Activated CD4-positive, alpha-beta T cell treated with anti-CD3 and anti-CD28 coated beads, Interleukin-2, Interleukin-6, amounts not matched to agents 100 ng/mL and 50 ng/mL, durations not matched to agents 16 hours and 8 hours (primary cell): ENCODE measurements at regions not wholly inside any gene's neighbourhood (a gene's known extent, or its start where the extent isn't known, plus 50 kb on each side); places are given as distances from the start of the nearest gene placed in this dataset.

Source experiments
- DNase-seq: peaks from one replicate; pipeline ENCODE4 v3.0.0-alpha.2; 2020

DNA sequence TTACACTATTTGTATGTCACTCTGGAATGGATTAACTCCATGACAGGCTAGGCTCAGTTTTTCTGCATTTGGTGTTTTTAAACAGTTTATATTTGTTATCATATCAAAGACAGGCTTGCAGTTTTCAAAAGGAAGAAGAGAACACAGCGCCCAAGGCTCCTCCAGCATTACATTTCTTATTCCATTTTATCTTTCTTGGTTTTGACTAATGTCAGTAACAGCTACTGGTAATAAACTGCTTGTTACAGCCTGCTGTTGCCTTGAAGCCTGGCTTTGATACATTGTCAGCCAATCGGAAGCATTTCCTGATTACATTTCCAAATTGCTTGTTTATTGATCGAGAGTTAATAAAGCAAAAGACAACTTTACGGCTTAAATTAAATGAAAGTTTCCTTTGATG lies 166.0 kb upstream of the MDFIC start:
- no peak for DNase-seq

DNA sequence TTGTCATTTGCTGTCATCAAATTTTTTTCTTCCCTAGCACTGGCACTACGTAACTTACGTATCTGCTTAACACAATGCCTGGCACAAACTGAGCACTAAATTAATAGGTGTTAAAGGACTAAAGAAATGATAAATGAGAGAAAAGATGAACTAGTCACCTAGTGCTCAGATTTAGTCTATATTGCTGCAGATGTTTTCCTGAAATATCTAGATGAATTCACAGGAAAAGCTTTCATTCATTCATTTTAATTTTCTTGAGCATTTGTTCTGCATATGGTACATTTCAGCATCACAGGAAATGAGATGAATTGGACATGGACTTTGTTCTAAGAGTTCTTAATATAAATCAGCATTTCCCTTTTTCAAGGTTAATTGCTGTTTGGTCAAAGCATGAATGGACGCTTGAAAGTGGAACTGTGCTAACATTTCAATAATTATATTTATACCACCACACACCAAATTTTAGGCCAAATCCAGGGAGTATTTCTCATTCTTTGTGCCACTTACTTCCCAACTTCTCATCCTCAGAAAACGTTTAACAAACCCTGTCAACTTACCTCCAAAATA lies 163.2 kb upstream of the MDFIC start:
- DNase-seq, result no peak

DNA sequence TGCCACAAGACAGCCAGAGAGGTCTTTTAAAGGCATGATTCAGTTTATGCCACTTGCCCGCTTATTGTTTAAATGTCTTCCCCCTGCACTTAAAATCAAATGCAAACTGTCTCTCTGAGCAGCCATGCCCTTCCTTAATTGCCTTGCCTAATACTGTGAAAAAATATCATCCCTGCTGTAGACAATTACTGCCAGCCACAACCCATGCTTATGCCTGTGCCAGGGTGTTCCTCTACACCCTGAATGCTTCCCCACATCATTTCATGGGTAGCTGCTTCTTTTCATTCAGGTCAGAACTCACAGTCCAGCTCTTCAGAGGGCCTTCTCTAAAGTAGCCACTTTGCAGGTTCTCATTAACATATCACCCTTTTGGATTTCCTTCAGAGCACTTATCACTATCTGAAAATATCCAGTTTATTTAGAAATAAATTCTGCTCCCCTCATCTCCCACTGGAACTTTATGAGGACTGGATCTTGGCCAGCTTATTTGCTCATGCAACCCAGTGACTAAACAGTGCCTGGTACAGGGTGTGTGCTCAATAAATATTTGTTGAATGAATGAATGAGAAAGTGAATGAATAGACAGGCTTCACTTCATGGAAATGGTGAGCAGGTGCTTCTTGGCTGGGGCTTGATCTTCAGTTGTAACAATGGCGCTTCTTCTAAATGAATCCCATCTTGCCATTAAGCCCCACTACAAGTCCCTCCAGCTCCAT lies 162.4 kb upstream of the MDFIC start:
- DNase-seq, result no peak

DNA sequence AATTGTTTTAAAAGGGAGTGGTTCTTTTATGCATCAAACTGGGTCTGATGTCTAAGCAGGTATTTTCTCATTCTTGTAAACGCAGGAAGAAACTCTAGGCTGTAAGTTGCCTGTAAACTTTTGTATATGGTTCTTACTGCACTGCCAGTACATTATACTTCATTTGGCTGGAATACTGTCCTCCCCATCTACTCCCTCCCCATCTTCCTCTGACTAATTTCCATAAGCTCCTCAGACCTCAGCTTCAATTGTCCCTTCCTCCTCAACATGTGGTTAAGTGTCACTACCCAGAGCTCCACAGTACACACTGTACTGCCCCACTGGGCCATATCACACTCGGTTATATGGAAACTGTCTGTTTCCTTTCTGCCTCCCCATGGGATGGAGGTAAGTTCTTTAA lies 161.4 kb upstream of the MDFIC start:
- no peak for DNase-seq

DNA sequence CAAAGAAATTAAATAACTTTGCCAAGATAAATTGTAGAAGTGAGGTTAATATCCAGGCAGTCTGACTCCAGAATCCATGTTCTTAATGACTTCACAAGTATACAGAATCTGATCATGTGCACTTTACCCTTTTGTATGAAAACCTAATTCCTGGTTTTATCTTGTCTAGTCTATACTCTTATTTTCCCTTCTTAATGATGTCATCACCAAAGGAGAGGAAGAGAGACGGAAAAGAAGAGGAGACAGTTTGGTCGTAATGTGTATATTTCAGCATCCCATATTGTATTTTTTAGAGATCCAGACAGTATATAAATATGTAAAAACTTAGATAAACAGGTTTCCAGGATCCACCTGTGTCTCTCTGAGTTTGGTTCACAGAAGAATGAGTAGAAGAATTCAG lies 159.9 kb upstream of the MDFIC start:
- no peak for DNase-seq

DNA sequence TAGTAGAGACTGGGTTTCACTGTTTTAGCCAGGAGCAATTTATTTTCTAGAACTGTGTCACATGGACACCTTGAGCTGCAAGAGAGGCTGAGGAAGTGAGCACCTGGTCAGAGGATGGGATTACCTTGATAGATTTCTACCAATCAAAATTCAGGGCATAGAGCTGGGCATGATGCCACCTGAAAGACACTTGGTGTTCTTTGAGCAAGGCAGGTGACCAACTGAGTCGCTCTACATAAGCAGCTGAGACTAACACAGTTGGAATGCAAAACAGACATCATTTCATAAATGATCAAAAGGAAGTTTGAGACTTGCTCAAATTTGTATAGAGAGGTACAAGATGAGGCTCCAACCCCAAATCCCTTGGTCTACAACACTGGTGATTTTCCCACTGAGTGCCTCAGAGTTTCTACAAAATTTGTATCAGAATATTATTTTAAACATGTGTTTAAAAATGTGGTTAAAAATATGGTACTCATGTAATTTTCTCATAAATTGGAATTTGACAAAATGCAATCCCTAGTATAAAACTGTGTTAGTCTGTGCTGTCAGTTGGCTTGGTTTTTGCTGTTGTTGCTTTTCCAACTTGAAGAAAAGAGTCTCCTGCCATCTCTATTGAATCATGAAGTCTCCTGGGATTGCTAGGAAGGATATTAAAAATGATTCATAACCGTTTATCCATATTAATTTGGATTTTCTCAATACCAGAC lies 156.4 kb upstream of the MDFIC start:
- DNase-seq, result no peak

DNA sequence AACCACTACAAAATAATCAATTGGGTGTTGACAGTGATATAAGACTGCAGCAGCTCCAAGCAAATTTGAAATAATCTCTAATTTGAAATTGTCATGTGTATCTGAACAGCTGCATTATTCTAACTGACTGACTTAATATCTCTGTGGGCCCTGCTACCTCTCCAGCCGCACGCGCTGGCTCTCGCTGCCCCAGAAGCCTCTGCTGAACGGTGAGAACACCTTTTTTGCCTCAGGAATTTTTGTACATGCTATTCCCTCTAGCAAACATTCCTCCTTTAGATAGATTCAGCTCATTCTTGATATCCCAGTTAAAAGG lies 155.9 kb upstream of the MDFIC start:
- DNase-seq, result no peak

DNA sequence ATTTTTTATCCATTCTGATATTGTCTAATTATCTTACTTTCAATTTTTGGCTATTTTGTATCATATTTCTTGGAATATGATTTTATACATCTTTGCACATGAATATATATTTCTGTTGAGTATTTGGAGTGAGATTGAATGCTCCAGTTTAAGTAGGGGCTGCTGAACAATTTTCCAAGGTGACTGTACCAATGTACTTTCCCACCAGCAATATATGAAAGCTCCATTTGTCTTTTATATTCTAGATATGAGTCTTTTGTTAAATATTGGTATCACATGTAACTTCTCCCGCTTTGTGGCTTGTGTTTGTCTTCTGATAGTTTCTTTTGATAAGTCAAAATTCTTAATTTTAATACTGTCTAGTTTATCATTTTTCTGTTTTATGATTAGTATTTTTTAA lies 144.6 kb upstream of the MDFIC start:
- DNase-seq, result no peak

DNA sequence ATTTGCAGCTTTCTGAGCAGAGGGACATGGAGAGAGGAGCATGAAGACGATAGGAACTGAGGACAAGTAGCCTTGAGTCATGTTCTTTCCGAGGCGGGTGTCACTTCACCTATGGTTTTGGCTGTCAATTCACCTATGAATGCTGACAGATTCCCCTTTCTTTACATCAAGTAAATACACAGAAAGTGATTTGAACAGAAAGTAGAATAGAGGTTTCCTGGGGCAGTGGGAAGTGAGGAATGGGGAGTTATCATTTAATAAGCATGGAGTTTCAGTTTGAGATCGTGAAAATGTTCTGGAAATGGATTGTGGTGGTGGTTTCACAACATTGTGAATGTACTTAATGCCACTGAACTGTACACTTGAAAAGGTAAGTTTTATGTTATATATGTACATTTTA lies 138.4 kb upstream of the MDFIC start:
- DNase-seq, result peak; percentile 58

DNA sequence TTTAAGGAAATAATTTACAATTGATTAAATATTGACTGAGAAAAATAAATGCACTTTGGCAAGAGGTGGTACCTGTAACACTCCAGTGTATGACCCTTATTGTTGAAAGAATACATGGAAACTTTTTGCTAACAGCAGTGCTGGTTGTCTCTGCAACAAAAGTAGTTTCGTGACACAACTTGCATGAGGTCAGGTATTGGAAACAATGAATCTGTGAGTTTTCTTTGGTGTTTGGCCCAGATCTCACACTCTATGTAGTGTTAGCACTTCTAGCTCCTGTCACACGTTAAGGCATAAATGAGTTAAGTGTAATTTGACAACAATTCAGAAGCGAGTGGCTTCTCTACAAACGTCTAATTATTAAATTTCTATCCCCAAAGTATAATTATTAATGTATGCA lies 137.7 kb upstream of the MDFIC start:
- peak; percentile 52 for DNase-seq

DNA sequence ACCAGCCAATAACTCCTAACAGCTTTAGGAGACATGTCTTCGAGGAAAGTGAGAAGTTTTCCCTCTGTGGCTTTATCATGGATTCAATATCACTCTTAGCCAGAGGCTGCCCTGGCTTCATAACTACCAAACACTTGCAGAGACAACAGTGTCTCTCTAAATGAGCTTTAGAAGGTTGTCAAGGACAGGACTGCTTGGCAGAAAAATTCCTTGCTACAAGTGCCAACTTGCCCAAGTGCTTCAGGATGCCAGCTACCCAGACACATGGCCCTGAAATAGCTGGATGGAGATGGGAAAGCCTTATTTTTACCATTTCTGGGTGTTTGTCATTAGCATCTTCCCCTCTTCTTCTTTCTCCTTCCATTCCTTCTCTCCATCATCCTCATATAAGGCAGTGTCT lies 137.1 kb upstream of the MDFIC start:
- DNase-seq, result no peak

DNA sequence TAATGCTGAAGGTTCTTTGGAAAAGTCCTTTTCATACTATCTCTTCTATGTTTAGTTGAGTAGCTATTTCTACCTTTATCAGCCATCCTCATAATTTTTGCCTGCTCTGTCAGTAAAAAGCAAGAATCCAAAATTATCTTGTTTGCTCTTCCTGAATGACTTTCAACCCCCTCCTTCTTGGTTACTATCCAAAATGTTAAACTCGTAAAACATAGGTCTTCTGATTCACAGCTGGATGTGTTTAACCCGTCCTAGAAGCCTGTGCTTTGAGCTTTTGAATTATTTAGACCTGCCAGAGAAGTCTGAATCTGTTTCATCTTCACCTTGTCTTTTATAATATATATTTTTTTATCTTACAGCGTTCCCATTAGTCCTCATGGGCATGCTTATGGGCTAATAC lies 136.4 kb upstream of the MDFIC start:
- DNase-seq, result no peak

DNA sequence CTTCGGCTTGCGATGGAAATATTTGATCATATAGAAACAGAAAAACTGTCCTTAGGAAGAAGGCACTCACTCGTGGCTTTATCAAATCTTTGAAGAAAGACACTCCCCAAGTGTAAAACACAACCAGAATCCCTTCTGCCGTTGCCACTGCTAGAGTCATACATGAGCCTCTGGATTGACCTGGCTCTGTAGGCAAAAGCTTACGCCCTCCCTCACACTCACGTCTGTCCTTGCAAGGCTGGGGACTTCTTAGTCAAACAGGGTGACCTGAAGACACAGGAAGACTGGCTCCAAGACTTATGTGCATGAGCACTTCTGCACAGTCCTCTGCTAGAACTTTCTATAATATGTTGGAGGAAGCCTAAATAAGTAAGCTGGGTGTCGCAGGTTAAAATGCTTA lies 135.4 kb upstream of the MDFIC start:
- DNase-seq, result peak; percentile 68

DNA sequence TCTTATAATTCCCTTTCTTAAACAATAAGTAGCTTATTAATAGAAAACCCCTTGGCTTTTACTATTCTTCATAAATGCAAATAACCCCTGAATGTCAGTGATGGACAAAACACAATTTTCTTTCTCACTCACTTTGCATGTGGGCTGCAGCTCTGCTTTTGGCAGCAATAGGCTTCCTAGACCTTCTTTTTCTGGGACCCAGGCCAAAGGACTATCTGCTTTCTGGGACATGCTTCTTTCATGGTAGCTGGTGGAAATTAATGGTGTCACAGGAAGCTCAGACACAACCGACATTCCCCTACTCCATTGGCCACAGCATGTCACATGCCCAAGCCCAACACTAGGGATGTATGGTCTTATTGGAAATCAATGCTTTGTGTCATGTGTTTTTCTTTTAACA lies 134.3 kb upstream of the MDFIC start:
- DNase-seq, result no peak

DNA sequence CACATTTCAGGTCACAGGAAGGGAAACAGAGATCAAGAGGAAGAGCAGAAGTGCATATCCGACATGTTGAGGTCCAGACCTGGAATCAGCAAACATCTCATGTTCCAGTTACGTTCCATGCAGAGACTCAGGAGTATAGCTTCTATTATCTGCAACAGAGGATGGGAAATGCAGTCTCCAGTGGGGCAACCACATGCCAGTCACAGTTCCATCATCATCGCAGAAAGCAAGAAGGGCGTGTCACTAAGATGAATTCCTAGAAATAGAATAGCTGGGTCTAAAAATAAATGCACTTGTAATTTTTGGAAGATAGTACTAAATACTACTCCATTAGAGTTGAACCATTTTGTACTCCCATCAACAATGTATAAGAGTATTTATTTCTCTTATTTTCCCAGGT lies 133.2 kb upstream of the MDFIC start:
- DNase-seq, result peak; percentile 53

DNA sequence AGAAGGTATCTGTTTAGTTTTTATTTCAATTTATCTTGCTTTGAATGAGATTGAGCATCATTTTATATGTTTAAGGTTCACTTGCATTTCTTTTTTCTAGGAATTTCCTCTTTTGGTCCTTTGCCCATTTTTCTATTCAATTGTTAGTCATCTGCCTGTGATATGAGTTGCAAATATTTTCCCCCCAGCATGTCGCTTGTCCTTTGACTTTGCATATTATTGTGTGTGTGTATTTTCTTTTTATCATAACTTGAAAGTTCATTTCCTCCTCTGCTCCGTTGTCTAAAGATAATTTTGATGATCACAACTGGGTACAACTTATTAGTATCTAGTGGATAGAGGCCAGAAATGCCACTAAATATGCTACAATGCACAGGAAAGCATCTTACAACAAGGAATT lies 132.7 kb upstream of the MDFIC start:
- DNase-seq, result no peak

DNA sequence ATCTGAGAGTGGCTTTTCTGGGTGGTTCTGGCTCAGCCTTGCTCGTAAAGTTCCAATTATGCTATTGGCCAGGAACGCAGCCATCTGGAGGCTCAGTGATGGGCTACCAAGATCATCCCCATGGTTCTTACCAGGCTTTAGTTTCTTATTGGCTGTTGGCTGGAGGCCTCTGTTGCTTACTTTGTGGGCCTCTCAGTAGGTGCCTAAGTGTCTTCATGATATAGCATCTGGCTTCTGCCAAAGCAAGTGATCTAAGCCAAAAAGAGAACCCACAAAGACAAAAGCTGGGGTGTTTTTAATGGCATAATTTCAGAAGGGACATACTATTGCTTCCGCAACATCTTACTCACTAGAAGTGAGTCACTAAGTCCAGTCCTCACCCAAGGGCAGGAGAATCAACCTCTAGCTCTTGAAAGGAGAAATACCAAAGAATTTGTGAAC lies 132.0 kb upstream of the MDFIC start:
- DNase-seq, result peak; percentile 64

DNA sequence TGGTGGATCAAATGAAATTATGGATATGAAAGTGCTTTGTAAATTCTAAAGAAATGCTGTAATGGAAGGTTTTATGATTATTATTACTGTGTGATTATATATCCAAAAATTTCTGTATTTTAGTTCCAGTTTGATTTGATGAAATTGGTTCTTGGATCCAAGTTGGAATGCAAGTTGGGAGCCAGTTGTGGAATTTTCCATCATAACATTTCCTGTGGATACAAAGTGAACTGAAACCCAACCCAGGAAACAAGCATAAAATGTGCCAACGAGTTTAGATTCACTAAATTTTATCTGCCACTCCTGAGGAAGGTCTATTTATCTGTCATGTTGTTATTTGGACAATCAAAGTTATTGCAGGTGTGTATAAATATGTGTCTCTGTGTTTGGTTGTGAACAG lies 131.4 kb upstream of the MDFIC start:
- no peak for DNase-seq

DNA sequence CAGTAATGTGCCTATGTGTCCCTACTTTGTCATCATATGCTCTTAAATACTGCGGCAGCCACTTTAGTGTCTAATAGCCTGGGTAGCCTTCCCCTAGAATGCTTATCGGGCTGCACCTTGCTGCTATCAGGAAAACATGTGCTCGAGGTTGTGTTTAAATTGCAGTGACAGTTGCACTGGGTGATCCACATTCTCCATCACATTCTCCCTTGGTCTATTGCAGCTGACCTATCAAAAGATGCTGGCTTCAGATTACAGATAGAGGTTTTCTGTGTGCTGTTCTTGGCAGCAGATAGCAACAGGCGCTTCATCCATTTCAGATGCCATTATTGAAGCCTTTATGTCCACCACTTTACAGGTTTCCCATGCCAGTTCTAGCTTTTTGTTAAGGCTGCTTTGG lies 130.1 kb upstream of the MDFIC start:
- no peak for DNase-seq

DNA sequence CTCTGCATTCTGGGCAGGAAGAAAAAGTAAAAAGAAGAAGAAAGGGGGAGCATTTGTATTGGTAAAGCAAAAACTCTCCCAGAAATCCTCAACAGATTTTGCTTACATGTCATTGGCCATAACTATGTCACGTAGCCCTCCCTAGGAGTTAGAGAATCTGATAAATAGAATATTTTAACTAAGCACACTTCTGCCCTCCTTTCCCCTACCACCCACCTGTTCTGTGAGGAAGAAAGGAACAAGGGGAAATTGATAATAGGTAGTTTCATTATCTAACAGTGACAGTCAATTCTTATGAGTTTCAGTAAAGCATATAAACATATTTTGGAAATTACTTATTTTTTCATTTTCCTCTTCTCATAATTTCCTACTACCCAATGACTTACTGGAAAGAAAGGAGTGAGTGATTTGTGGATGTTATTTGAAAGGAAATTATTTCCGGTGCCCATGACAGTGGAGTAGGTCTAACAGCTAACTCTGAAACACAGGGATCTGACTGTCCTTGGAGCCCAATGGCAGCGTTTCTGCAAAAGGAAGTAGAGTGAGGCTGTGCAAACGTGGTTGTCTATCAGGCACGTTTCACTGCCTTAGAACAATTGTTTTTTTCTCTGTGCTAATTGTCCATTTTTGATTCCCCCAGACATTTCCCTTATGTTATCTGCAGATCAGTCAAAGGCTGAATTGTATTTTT lies 128.6 kb upstream of the MDFIC start:
- peak; percentile 52 for DNase-seq

DNA sequence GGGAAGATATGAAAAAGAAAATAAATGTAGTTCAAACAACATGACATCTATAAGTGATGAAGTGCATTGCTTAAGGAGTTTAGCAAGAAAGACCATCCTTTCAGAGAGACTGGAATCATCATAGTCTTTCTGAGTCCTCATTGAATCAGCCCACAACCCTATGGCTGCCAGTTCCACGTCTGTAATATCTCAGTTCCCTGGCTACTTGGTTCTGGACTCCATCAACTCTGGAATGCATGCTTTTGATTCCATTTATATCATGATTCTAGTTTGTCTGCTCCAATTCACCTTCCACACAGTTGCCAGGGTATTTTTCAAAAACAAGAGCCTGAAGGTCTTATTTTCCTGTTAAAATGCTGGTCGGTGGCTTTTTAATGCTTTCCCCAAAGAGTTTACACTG lies 126.4 kb upstream of the MDFIC start:
- no peak for DNase-seq

DNA sequence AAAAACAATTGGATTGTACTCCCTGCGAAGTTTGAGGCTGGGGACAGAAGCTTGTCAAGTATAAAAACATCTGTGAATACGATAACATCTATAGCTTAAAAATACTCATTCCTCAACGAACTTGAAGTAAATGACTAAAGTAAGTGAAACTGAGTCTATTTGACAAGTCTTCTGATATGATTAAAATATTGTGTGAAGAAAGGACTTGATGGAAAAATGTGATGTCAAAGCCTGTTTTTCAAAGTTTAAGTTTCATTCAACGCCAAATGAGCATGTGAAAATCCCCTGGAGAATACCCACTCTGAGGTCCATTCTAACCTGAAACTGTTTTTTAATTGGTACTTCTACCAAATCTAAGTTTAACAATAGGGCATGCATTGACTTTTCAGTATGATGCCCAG lies 122.3 kb upstream of the MDFIC start:
- DNase-seq, result peak; percentile 73

DNA sequence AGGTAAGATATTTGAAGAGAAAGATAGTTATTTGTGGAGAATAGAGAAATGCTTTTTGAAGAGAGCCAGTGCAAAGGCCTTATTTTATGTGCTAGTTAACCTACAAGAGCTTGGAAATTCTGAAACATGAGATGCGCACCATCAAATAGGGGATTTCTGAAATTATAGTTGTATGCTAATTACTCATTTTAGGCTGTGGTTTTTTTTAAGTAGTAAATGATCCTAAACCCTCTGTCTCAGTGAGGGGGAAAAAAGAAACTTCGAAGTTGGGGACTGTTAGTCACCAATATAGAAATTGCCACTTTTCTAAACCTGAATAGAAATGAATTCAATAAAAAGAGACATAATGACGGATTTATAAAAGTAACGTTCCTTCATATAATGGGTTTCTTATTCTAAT lies 119.3 kb upstream of the MDFIC start:
- peak; percentile 69 for DNase-seq

DNA sequence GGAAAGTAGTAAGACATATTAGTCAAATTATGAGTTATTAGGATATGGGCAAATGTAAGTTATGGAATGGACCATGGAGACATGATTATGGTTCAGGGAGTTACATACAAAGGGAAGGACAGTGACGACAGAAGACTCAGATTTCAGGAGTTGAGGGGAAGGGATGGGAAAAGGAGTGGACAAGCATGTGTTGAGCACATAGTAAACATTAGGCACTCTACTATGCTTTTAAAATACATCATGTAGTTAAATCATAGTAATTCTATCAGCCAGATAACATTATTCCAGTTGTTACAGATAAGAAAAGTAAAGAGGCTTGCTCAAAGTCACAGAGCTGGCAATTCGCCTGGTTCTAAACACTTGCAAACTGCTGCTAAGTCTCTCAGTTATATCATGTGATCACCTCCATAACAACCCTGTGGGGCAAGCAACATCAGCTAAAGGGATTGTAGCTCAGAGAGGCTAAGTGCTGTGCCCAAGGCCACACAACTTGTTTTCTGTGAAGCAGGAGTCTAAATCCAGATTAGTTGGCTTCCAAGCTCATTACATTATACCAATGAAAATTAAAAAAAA lies 115.2 kb upstream of the MDFIC start:
- no peak for DNase-seq
